ENCODE measurements at regions not wholly inside any gene's neighbourhood (a gene's known extent, or its start where the extent isn't known, plus 50 kb on each side); places are given as distances from the start of the nearest gene placed in this dataset.
A peak's percentile ranks its signal among the peaks of the same experiment; 100 is the strongest.
"Not testable (repeated sequence)": the region's sequence is repeated elsewhere in the genome, so short reads cannot be mapped to it uniquely, and the experiment has no call there.

- not testable (repeated sequence) for H2AFZ ChIP-seq; H4K20me1 ChIP-seq (ENCODE audit: insufficient read depth, poor library complexity, severe bottlenecking); H3K27me3 ChIP-seq; H3K36me3 ChIP-seq (replicated peaks; ENCODE audit: insufficient read depth, low read depth); H3K4me3 ChIP-seq; DNase-seq (ENCODE audit: low spot score); H3K9me3 ChIP-seq (ENCODE audit: low read depth); H3K9me2 ChIP-seq (replicated peaks; ENCODE audit: insufficient read depth); H3K79me2 ChIP-seq; H3K4me2 ChIP-seq; H3K4me1 ChIP-seq (ENCODE audit: insufficient read depth); H3K27ac ChIP-seq
- 91% methylated on average over 23 of the region's 23 CpGs for WGBS (ENCODE audit: low lambda C conversion rate, missing lambda C conversion rate)
Observed at GRCh38 chrX:83749736-83750135, 111.2 kb upstream of the CYLC1 start.

DNA sequence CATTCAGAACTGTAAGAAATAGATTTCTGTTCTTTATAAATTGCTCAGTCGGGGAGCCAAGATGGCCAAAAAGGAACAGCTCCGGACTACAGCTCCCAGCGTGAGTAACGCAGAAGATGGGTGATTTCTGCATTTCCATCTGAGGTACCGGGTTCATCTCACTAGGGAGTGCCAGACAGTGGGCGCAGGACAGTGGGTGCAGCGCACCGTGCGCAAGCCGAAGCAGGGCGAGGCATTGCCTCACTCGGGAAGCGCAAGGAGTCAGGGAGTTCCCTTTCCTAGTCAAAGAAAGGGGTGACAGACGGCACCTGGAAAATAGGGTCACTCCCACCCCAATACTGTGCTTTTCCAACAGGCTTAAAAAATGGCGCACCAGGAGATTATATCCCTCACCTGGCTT is 110.5 kb upstream of the CYLC1 start:
- not testable (repeated sequence) for H3K27me3 ChIP-seq; H3K9me2 ChIP-seq (replicated peaks; ENCODE audit: insufficient read depth); H3K4me3 ChIP-seq; DNase-seq (ENCODE audit: low spot score); H3K79me2 ChIP-seq; H4K20me1 ChIP-seq (ENCODE audit: insufficient read depth, poor library complexity, severe bottlenecking); H3K9me3 ChIP-seq (ENCODE audit: low read depth); H2AFZ ChIP-seq; H3K4me1 ChIP-seq (ENCODE audit: insufficient read depth); H3K36me3 ChIP-seq (replicated peaks; ENCODE audit: insufficient read depth, low read depth); H3K4me2 ChIP-seq; H3K27ac ChIP-seq
- 90% methylated on average over 15 of the region's 15 CpGs for WGBS (ENCODE audit: low lambda C conversion rate, missing lambda C conversion rate)

- Histone ChIP-seq H3K79me2 (no peaks in the 10 kb centered on the region), H3K36me3 (replicated peaks; ENCODE audit: insufficient read depth, low read depth) (no peaks in the 10 kb centered on the region), H3K27me3 (no peaks in the 10 kb centered on the region), H3K9me3 (ENCODE audit: low read depth) (no peaks in the 10 kb centered on the region), H3K9me2 (replicated peaks; ENCODE audit: insufficient read depth) (no peaks in the 10 kb centered on the region), H3K27ac (no peak overlapping the region), H3K4me3 (no peak overlapping the region), H3K4me1 (ENCODE audit: insufficient read depth) (no peaks in the 10 kb centered on the region), H3K4me2 (no peak overlapping the region), H4K20me1 (ENCODE audit: insufficient read depth, poor library complexity, severe bottlenecking) (no peaks in the 10 kb centered on the region), H2AFZ (no peak overlapping the region)
- DNase-seq (ENCODE audit: low spot score), result peak; percentile 8
- TF ChIP-seq CTCF (IDR thresholded peaks at IDR 0.05; ENCODE audit: poor library complexity), result peak; percentile 41
- no peak for TF ChIP-seq EZH2 (IDR thresholded peaks at IDR 0.05; ENCODE audit: borderline replicate concordance)
- 35% methylated on average over 1 of the region's 1 CpG for WGBS (ENCODE audit: low lambda C conversion rate, missing lambda C conversion rate)
Observed at GRCh38 chrX:83759872-83760271, 101.1 kb upstream of the CYLC1 start.

DNA sequence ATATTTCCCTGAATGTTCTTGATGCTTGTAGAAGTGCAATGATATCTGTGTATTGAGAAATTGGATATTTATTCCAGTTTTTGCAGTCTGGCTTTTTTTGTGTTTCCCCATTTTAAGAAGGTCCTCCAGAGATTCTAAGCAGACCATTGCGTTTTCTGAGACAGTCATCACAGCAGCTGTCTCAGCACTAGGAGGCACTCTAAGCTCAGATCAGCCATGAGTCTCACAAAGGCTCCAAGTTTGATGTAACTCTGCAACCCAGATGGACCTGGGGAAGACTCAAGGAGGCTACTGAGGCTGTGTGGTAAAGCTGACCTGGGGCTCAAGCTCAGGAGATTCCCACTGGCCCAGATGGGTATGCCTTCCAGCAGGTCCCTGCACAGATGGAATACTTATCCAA is 89.3 kb upstream of the CYLC1 start:
- no peaks in the 10 kb centered on the region for H3K4me1 ChIP-seq (ENCODE audit: insufficient read depth)
- no peaks in the 10 kb centered on the region for H4K20me1 ChIP-seq (ENCODE audit: insufficient read depth, poor library complexity, severe bottlenecking)
- no peaks in the 10 kb centered on the region for H3K79me2 ChIP-seq
- no peak overlapping the region for H2AFZ ChIP-seq
- H3K4me2 ChIP-seq, result no peak overlapping the region
- no peak for DNase-seq (ENCODE audit: low spot score)
- peaks cover 3% of the 10 kb centered on the region for H3K9me3 ChIP-seq (ENCODE audit: low read depth)
- H3K4me3 ChIP-seq, result no peak overlapping the region
- no peaks in the 10 kb centered on the region for H3K9me2 ChIP-seq (replicated peaks; ENCODE audit: insufficient read depth)
- H3K27me3 ChIP-seq, result no peaks in the 10 kb centered on the region
- H3K27ac ChIP-seq, result no peak overlapping the region
- H3K36me3 ChIP-seq (replicated peaks; ENCODE audit: insufficient read depth, low read depth), result no peaks in the 10 kb centered on the region
- 50% methylated on average over 1 of the region's 1 CpG for WGBS (ENCODE audit: low lambda C conversion rate, missing lambda C conversion rate)
- TF ChIP-seq EZH2phosphoT487 (IDR thresholded peaks at IDR 0.05; ENCODE audit: low read depth, severe bottlenecking, unreplicated experiment), result no peak
- no peak for TF ChIP-seq CTCF (IDR thresholded peaks at IDR 0.05; ENCODE audit: poor library complexity)
- no peak for TF ChIP-seq EZH2 (IDR thresholded peaks at IDR 0.05; ENCODE audit: borderline replicate concordance)
